GM12878 (cell line): ENCODE measurements at regions not wholly inside any gene's neighbourhood (a gene's known extent, or its start where the extent isn't known, plus 50 kb on each side); places are given as distances from the start of the nearest gene placed in this dataset.

Experiments
- JUND ChIP-seq: IDR thresholded peaks from 2 replicates; pipeline ENCODE4 v1.6.1; 2012; ENCODE audit warnings: low read depth, mild to moderate bottlenecking, low read length, improper control_type of control experiment, moderate library complexity
- RFX5 ChIP-seq: IDR thresholded peaks from 2 replicates; pipeline ENCODE4 v1.6.1; 2011; ENCODE audit warnings: low read depth, low read length, improper control_type of control experiment
- STAT1 ChIP-seq: fragments of 450-650 bp; conservative IDR thresholded peaks from 2 replicates; pipeline ENCODE4 v1.6.1; 2014; ENCODE audit warnings: antibody characterized with exemption, mild to moderate bottlenecking

GRCh38 chr21:24323536-24323935, 1283.7 kb downstream of the MRPL39 start:
- TF ChIP-seq JUND (no peak), RFX5 (no peak), STAT1 (no peak)
